H1 (cell line): ENCODE measurements at regions not wholly inside any gene's neighbourhood (a gene's known extent, or its start where the extent isn't known, plus 50 kb on each side); places are given as distances from the start of the nearest gene placed in this dataset.

Experiments used
- CTCF ChIA-PET: fragments of 300-600 bp; sonication (Branson Sonifier 250); formaldehyde crosslinking; loops from one replicate; lab custom pipeline; 2021; ENCODE audit not compliant: partially characterized antibody; lab: Charles Lee
- POLR2A ChIA-PET: fragments of 300-600 bp; sonication (Branson Sonifier 250); formaldehyde crosslinking; loops from one replicate; lab custom pipeline; 2021; ENCODE audit warnings: inconsistent platforms; ENCODE audit not compliant: partially characterized antibody; lab: Charles Lee
- DNase-seq, 2 experiments: peaks; one replicate each; pipeline versions ENCODE4 v3.0.0 to v3.0.0-alpha.2; 2010 to 2022; ENCODE audit warnings: low spot score in 2 of 2, low read depth in 1 of 2, mixed read lengths in 1 of 2
- FAIRE-seq: peaks from 2 replicates; lab custom pipeline; 2011; peaks lifted over from hg19 to GRCh38; lab: Jason Lieb, UNC
- H2AFZ ChIP-seq: 2 replicates; pipeline ENCODE4 v1.8.1; 2012; ENCODE audit warnings: low read length, inconsistent platforms
- H2AK5ac ChIP-seq: 2 replicates; pipeline ENCODE4 v1.6.1; 2013; ENCODE audit warnings: low read depth, low read length
- H2BK120ac ChIP-seq: replicated peaks from 2 replicates; pipeline ENCODE3; 2013; ENCODE audit warnings: low read depth, low read length, inconsistent platforms
- H2BK12ac ChIP-seq: 2 replicates; pipeline ENCODE4 v1.6.1; 2013; ENCODE audit warnings: low read depth, low read length
- H2BK15ac ChIP-seq: 2 replicates; pipeline ENCODE4 v1.6.1; 2013; ENCODE audit warnings: low read length
- H2BK20ac ChIP-seq: 2 replicates; pipeline ENCODE4 v1.6.1; 2013; ENCODE audit warnings: low read length
- H2BK5ac ChIP-seq: 2 replicates; pipeline ENCODE4 v1.6.1; 2013; ENCODE audit warnings: low read depth, low read length
- H3K14ac ChIP-seq: 2 replicates; pipeline ENCODE4 v1.6.1; 2013; ENCODE audit warnings: inconsistent platforms; ENCODE audit not compliant: insufficient read length
- H3K18ac ChIP-seq: 2 replicates; pipeline ENCODE4 v1.6.1; 2013; ENCODE audit warnings: low read length; ENCODE audit errors: extremely low read depth
- H3K23ac ChIP-seq: 2 replicates; pipeline ENCODE4 v1.6.1; 2013; ENCODE audit warnings: inconsistent platforms; ENCODE audit not compliant: insufficient read length
- H3K23me2 ChIP-seq: 2 replicates; pipeline ENCODE4 v1.6.1; 2013; ENCODE audit warnings: low read depth, low read length
- H3K27ac ChIP-seq: 2 replicates; pipeline ENCODE4 v1.6.1; 2011; ENCODE audit warnings: low read depth, low read length, inconsistent platforms
- H3K27me3 ChIP-seq, 4 experiments: replicated peaks in 1 of 4; 1 replicate in 1 of 4; 2 replicates in 3 of 4; pipeline versions ENCODE4 v1.6.1 to v1.8.1; 2011 to 2013; ENCODE audit warnings: low read length in 3 of 4, mild to moderate bottlenecking in 3 of 4, inconsistent platforms in 2 of 4, mixed read lengths in 2 of 4, moderate library complexity in 1 of 4; ENCODE audit not compliant: control insufficient read depth in 3 of 4, insufficient read depth in 3 of 4; ENCODE audit errors: extremely low read depth in 1 of 4
- H3K36me3 ChIP-seq, 4 experiments: 2 replicates each; pipeline versions ENCODE4 v1.6.1 to v1.8.1; 2011 to 2013; ENCODE audit warnings: mild to moderate bottlenecking in 4 of 4, low read length in 3 of 4, moderate library complexity in 2 of 4, control low read depth in 1 of 4, inconsistent platforms in 1 of 4; ENCODE audit not compliant: insufficient read depth in 4 of 4, control insufficient read depth in 2 of 4
- H3K4ac ChIP-seq: replicated peaks from 2 replicates; pipeline ENCODE3; 2013; ENCODE audit warnings: low read length, low read depth, mixed read lengths, inconsistent platforms; ENCODE audit not compliant: insufficient read length
- H3K4me1 ChIP-seq, 4 experiments: replicated peaks in 1 of 4; 1 replicate in 1 of 4; 2 replicates in 3 of 4; pipeline versions ENCODE4 v1.6.1 to v1.8.1; 2011 to 2013; ENCODE audit warnings: low read length in 3 of 4, inconsistent platforms in 2 of 4, mixed read lengths in 1 of 4; ENCODE audit not compliant: insufficient read depth in 4 of 4, control insufficient read depth in 3 of 4
- H3K4me2 ChIP-seq, 2 experiments: 2 replicates each; pipeline versions ENCODE4 v1.6.1 to v1.8.1; 2011 to 2013; ENCODE audit warnings: low read depth in 2 of 2, low read length in 2 of 2, control low read depth in 1 of 2, inconsistent platforms in 1 of 2, mild to moderate bottlenecking in 1 of 2; ENCODE audit not compliant: insufficient read depth in 1 of 2
- H3K4me3 ChIP-seq, 4 experiments: fragments of 200-600, 300-600 bp in 1 of 4; sonication (generic), shearing (Covaris generic), sonication (Bioruptor Twin) in 1 of 4; 2 replicates each; pipeline versions ENCODE4 v1.5.1 to v1.8.1; 2011 to 2016; ENCODE audit warnings: low read length in 4 of 4, low read depth in 3 of 4, control low read depth in 2 of 4, inconsistent platforms in 2 of 4, mild to moderate bottlenecking in 2 of 4, mixed read lengths in 1 of 4, moderate library complexity in 1 of 4; ENCODE audit not compliant: insufficient read depth in 2 of 4; ENCODE audit errors: extremely low read depth in 1 of 4
- H3K56ac ChIP-seq: replicated peaks from 2 replicates; pipeline ENCODE3; 2013; ENCODE audit warnings: low read depth, mild to moderate bottlenecking, mixed read lengths, low read length, inconsistent platforms; ENCODE audit not compliant: insufficient read length
- H3K79me1 ChIP-seq: 2 replicates; pipeline ENCODE4 v1.6.1; 2013; ENCODE audit warnings: low read depth, low read length, control low read depth
- H3K79me2 ChIP-seq, 2 experiments: 2 replicates each; pipeline versions ENCODE4 v1.6.1 to v1.8.1; 2012 to 2013; ENCODE audit warnings: low read length in 2 of 2, mild to moderate bottlenecking in 2 of 2, inconsistent platforms in 1 of 2; ENCODE audit not compliant: insufficient read depth in 2 of 2, control insufficient read depth in 1 of 2
- H3K9ac ChIP-seq, 4 experiments: replicated peaks in 1 of 4; 1 replicate in 1 of 4; 2 replicates in 3 of 4; pipeline versions ENCODE4 v1.6.1 to v1.8.1; 2011 to 2013; ENCODE audit warnings: low read depth in 3 of 4, low read length in 3 of 4, control low read depth in 2 of 4, mild to moderate bottlenecking in 2 of 4, moderate library complexity in 2 of 4, inconsistent platforms in 1 of 4; ENCODE audit errors: extremely low read depth in 1 of 4
- H3K9me3 ChIP-seq, 2 experiments: 2 replicates each; pipeline versions ENCODE4 v1.6.1 to v1.8.1; 2012 to 2013; ENCODE audit warnings: mild to moderate bottlenecking in 2 of 2, moderate library complexity in 2 of 2, control low read depth in 1 of 2, inconsistent platforms in 1 of 2, low read depth in 1 of 2, low read length in 1 of 2, mixed read lengths in 1 of 2; ENCODE audit not compliant: insufficient read depth in 2 of 2
- H4K20me1 ChIP-seq, 2 experiments: replicated peaks in 1 of 2; 2 replicates each; pipeline versions ENCODE3 to v1.8.1; 2011 to 2013; ENCODE audit warnings: inconsistent platforms in 2 of 2, low read length in 2 of 2, mild to moderate bottlenecking in 1 of 2; ENCODE audit not compliant: insufficient read depth in 2 of 2, control insufficient read depth in 1 of 2
- H4K5ac ChIP-seq: 2 replicates; pipeline ENCODE4 v1.6.1; 2013; ENCODE audit warnings: low read length, low read depth, mixed read lengths, inconsistent platforms; ENCODE audit not compliant: insufficient read length
- H4K8ac ChIP-seq: 2 replicates; pipeline ENCODE4 v1.8.0; 2013; ENCODE audit warnings: mild to moderate bottlenecking, moderate library complexity, low read length, inconsistent platforms; ENCODE audit not compliant: insufficient read depth; ENCODE audit errors: extremely low read depth
- H4K91ac ChIP-seq: replicated peaks from 2 replicates; pipeline ENCODE3; 2013; ENCODE audit warnings: low read length, mixed read lengths, inconsistent platforms; ENCODE audit not compliant: insufficient read length
- GABPA ChIP-seq: IDR thresholded peaks from 2 replicates; pipeline ENCODE4 v1.6.1; 2011; ENCODE audit warnings: mild to moderate bottlenecking, low read length, moderate library complexity, borderline replicate concordance; ENCODE audit not compliant: insufficient read depth
- PHF8 ChIP-seq: fragments of 200-600 bp; sonication (generic); conservative IDR thresholded peaks from 2 replicates; pipeline ENCODE4 v1.7.1; 2012; ENCODE audit warnings: low read depth, mild to moderate bottlenecking, inconsistent platforms, low read length, moderate library complexity
- RFX5 ChIP-seq: IDR thresholded peaks from 2 replicates; pipeline ENCODE4 v1.6.1; 2011; ENCODE audit warnings: low read depth, low read length, improper control_type of control experiment, borderline replicate concordance
- RNF2 ChIP-seq: fragments of 200-900, 300-1000 bp; sonication (generic); IDR thresholded peaks from 2 replicates; pipeline ENCODE4 v1.7.1; 2016; ENCODE audit warnings: borderline replicate concordance, low read depth, mild to moderate bottlenecking, antibody characterized with exemption, low read length; ENCODE audit not compliant: poor library complexity, severe bottlenecking; ENCODE audit errors: missing control alignments
- SIN3A ChIP-seq, 2 experiments: IDR thresholded peaks in 1 of 2; conservative IDR thresholded peaks in 1 of 2; 2 replicates each; pipeline ENCODE4 v1.6.1; 2011 to 2012; ENCODE audit warnings: low read length in 2 of 2, improper control_type of control experiment in 1 of 2, low read depth in 1 of 2, mild to moderate bottlenecking in 1 of 2
- SRF ChIP-seq: IDR thresholded peaks from 2 replicates; pipeline ENCODE4 v1.6.1; 2011; ENCODE audit warnings: mild to moderate bottlenecking, low read depth, low read length, moderate library complexity
- SUZ12 ChIP-seq: fragments of 200-600 bp; sonication (generic); IDR thresholded peaks from 2 replicates; pipeline ENCODE4 v1.6.1; 2012; ENCODE audit warnings: mild to moderate bottlenecking, inconsistent platforms, low read length, moderate library complexity, mixed read lengths
- TAF1 ChIP-seq: IDR thresholded peaks from 2 replicates; pipeline ENCODE4 v1.6.1; 2011; ENCODE audit warnings: mild to moderate bottlenecking, low read depth, low read length
- TAF7 ChIP-seq: optimal IDR thresholded peaks from 2 replicates; pipeline ENCODE3; 2011; ENCODE audit warnings: low read depth, mild to moderate bottlenecking, inconsistent platforms, low read length, moderate library complexity, borderline replicate concordance
- TBP ChIP-seq: IDR thresholded peaks from 2 replicates; pipeline ENCODE4 v1.6.1; 2011; ENCODE audit warnings: low read depth, low read length, improper control_type of control experiment
- WGBS, 2 experiments: shearing (Covaris generic) in 1 of 2; methylation state at CpG; one replicate each; pipeline versions ENCODE4 v1.1.6 to v1.1.7; 2013 to 2015; ENCODE audit warnings: low lambda C conversion rate in 2 of 2, mixed read lengths in 2 of 2, inconsistent platforms in 1 of 2, low coverage in 1 of 2, missing lambda C conversion rate in 1 of 2; ENCODE audit not compliant: insufficient replicate concordance in 2 of 2, insufficient coverage in 1 of 2, insufficient read length in 1 of 2; ENCODE audit errors: extremely low coverage in 1 of 2, missing lambda C conversion rate in 1 of 2; 5-methylcytosine and 5-hydroxymethylcytosine counted together

GRCh38 chr9:23394189-23394588 lies 431.9 kb downstream of the ELAVL2 start:
- FAIRE-seq (no peak), DNase-seq (no peak)
- no peaks in the 10 kb centered on the region for H4K20me1 ChIP-seq
- H3K18ac ChIP-seq, result no peak overlapping the region
- H3K4me2 ChIP-seq, result no peak overlapping the region
- no peak overlapping the region for H3K9ac ChIP-seq
- WGBS, 2 experiments, result 87% methylated on average over 4 of the region's 4 CpGs; no CpG with 5 or more reads in 1 of the 2 experiments
- H4K8ac ChIP-seq, result no peak overlapping the region
- H3K27ac ChIP-seq, result no peak overlapping the region
- no peaks in the 10 kb centered on the region for H3K36me3 ChIP-seq
- H2BK12ac ChIP-seq, result no peak overlapping the region
- H3K79me1 ChIP-seq, result no peaks in the 10 kb centered on the region
- no peak overlapping the region for H2BK5ac ChIP-seq
- no peak overlapping the region for H2AFZ ChIP-seq
- no peak overlapping the region for H2BK15ac ChIP-seq
- TF ChIP-seq SRF, result no peak
- TF ChIP-seq RNF2, result no peak
- TF ChIP-seq SUZ12, result no peak
- no peak for TF ChIP-seq RFX5
- TF ChIP-seq PHF8, result no peak
- no peak for TF ChIP-seq GABPA
- TF ChIP-seq SIN3A (conservative IDR thresholded peaks at IDR 0.05 in 1 of 2, IDR thresholded peaks at IDR 0.05 in 1 of 2; ENCODE audit: low read depth in 1 of 2, low read length in 2 of 2), result no peak
- no peak for TF ChIP-seq TAF1
- no peak for TF ChIP-seq TBP
- TF ChIP-seq TAF7, result no peak
- H4K5ac ChIP-seq, result no peak overlapping the region
- H3K56ac ChIP-seq, result no peak overlapping the region
- no peak overlapping the region for H3K23ac ChIP-seq
- H3K4me1 ChIP-seq, result no peaks in the 10 kb centered on the region
- no peaks in the 10 kb centered on the region for H3K23me2 ChIP-seq
- ChIA-PET POLR2A (no interaction called here), CTCF (no interaction called here)
- no peak overlapping the region for H2AK5ac ChIP-seq
- H3K4ac ChIP-seq, result no peak overlapping the region
- no peak overlapping the region for H3K14ac ChIP-seq
- no peaks in the 10 kb centered on the region for H3K79me2 ChIP-seq
- H2BK120ac ChIP-seq, result no peak overlapping the region
- no peak overlapping the region for H2BK20ac ChIP-seq
- no peak overlapping the region for H3K4me3 ChIP-seq
- no peak overlapping the region for H4K91ac ChIP-seq
- no peaks in the 10 kb centered on the region for H3K27me3 ChIP-seq
- no peaks in the 10 kb centered on the region for H3K9me3 ChIP-seq
